HG03045 (cell line): ENCODE measurements at regions not wholly inside any gene's neighbourhood (a gene's known extent, or its start where the extent isn't known, plus 50 kb on each side); places are given as distances from the start of the nearest gene placed in this dataset.
"Not testable (repeated sequence)": the region's sequence is repeated elsewhere in the genome, so short reads cannot be mapped to it uniquely, and the experiment has no call there.

Experiments
- ATAC-seq: cut with Tn5 transposase; IDR thresholded peaks from one replicate; pipeline ENCODE4 v1.9.1; 2021; ENCODE audit warnings: mild to moderate bottlenecking, moderate library complexity; ENCODE audit not compliant: unreplicated experiment

DNA sequence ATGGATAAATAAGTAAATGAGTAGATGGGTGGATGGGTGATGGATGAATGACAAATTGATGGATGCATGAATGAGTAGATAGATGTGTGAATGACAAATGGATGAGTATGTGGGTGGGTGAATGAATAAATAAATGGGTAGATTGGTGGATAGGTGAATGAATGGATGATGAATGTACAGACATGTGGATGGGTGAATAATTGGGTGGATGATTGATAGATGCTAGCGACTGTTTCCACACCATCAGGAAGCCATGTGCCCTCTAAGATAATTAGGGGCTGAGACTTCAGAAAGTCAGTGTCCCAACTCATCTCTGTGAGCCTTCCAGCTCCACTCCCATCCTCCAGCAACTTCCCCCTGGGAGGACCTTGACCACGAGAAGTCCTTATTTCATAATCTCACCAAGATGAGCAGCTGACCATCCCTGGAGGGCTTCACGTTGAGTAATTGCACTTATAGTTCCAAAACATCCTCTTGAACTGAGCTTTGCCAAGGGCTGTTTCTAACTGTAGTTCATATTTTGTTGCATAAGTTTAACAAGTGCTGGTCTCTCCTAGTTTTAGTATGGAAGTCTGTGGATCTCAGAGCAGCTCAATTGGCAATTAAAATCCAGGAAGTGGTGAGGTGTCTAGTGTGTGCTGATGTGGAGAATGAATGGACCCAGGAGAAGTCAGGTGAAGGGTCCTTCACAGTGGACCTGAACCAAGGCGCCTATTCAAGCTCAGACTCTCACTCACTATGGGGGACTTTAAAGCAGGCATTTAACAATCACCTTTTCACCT lies 295.7 kb downstream of the ADGRD1 start:
- no peak for ATAC-seq

DNA sequence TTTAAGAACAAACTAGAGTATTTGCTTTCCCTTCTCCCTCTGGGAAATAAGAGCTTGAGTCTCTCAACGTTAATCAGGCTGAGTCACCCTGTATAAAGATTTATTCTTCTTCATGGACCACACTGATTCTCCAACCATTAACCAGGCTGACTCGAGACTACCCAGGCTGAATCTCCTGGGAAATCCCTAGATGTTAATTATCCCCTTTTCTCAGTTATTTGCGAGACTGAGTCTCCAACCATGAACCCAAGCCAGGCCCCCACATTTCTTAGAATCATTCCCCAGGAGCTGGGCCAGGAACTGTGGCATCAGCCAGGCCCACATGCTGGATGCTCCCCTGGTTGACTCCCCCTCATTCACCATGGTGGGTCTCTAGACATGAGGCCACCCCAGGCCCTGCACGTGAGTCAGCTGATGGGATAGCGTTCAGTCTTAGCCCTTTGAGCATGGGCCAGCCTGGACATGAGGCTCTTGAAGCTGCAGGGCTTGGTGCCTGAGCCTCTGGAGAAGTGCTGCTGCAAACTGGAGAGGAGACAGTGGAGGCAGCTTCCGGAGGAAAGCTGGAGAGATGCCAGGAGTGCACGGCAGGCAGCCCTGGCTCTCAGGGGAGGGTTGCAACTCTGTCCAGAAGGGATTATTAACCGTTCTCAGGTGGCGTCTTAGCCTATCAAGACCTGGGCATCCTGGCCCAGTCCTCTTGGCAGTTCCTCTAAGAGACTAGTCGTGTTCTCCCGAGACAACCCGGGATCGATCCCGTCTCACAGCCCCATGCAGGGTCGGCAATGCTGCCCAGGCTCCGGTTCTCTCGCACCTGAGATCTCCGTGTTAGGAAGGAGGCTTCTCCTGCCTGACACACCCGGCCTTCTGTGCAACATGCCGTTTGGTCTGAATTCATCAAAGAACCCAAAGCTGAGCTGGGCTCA lies 296.6 kb downstream of the ADGRD1 start:
- ATAC-seq, result no peak

DNA sequence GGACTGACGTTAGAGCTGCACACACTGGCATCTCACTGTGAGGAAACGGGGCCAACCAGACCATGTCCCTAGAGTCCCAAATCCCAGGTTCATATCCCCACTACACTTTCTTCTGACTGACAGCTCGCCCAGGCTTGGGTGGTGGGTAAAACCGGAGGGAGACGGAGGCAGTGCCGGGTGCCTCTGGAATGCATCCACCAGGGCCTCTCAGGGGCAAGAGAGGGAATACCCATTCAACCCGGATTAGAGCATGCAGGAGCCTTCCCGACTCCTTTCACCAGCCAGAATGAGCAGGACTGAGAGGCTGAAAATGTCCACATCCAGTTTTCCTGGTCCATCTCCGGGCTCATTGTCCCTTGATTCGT lies 297.2 kb downstream of the ADGRD1 start:
- ATAC-seq, result no peak

DNA sequence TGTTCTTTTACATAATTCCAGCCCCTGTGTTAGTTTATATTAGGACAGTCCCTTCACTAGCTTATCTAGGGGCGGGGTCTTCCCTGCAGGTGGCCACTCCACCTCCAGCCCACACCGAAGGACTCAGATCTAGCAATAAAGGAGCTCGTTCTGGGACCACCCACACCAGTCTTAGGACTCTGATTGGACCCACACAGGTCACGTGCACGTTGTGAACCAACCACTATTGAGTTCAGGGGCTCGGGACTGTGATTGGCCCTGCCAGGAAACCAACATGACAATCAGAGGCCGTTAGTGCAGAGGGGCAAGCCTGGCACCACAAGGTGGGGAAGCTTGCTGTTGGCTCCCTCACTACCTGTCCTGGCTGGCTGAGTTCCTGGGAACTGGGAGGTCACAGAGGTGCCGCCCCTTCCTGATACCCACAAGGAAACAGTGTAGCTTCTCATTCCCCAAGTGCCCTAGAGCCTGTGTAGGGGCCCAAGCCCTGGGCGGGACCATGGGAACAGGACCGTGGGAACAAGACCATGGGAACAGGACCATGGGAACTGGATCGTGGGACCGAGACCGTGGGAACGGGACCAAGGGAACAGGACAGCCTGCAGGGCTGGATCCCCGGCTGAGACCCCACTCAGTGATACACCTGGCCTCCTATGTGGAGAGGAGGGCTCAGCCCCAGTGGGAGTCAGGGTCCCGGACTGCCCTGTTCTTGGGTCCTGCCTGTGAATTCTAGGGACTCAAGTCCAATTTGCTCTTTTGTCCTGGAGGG lies 297.8 kb downstream of the ADGRD1 start:
- no peak for ATAC-seq

DNA sequence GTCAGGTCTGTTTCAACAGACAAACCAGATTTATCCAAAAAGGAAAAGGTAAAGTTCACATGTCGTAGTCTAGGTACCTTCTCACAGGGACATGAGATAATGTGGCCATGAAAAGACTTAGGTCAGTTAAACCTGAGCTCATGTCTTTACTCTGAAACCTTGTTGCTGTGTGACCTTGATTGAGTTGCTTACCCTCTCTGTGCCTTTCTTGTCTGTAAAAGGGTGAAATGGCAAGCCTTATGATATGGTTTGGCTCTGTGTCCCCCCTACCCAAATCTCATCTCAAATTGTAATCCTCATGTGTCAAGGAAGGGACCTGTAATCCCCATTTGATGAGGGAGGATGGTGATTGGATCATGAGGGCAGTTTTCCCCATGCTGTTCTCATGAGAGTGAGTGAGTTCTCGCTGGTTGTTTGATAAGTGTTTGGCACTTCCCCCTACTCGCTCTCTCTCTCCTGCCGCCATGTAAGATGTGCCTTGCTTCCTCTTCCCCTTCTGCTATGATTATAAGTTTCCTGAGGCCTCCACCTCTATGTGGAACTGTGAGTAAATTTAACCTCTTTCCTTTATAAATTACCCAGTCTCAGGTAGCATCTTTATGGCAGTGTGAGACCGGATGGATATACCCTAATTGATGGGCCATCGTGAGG lies 299.8 kb downstream of the ADGRD1 start:
- no peak for ATAC-seq

DNA sequence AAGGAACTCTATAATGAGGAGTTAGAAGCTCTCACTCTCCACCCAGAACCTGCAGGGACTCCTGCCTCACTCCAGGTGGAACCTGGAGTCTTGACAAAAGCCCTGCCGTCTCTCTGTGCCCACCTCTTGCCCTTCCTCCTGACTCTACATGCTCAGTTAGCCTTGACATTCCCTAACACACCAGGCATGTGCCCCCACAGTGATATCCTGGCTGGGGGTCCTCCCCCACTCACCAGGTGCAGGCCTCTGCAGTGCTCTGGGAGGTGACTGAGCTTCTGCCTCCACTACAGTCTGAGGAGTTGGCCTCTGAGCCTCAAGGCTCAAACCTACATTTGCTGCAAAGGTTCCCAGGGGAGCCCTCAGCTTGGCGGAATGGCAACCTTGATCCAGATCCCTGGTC lies 300.7 kb downstream of the ADGRD1 start:
- no peak for ATAC-seq

DNA sequence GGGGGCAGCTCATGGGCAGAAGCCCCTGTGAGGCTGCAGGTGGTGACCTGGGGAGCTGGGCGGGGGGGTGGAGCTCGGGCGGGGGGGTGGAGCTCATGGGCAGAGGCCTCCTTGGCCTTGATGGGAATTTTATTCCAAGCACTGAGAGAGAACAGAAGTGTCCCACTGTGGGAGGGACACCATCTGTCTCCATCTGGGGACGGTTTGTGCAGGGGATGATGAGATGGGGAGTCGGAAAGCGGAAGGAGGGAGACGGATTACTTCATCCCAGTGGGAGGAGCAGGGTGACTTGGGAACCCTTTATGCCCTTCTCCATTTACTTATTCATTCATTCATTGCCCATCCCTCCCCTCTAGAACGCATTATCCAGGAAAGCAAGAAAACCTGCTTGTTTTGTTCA lies 304.7 kb downstream of the ADGRD1 start:
- no peak for ATAC-seq

DNA sequence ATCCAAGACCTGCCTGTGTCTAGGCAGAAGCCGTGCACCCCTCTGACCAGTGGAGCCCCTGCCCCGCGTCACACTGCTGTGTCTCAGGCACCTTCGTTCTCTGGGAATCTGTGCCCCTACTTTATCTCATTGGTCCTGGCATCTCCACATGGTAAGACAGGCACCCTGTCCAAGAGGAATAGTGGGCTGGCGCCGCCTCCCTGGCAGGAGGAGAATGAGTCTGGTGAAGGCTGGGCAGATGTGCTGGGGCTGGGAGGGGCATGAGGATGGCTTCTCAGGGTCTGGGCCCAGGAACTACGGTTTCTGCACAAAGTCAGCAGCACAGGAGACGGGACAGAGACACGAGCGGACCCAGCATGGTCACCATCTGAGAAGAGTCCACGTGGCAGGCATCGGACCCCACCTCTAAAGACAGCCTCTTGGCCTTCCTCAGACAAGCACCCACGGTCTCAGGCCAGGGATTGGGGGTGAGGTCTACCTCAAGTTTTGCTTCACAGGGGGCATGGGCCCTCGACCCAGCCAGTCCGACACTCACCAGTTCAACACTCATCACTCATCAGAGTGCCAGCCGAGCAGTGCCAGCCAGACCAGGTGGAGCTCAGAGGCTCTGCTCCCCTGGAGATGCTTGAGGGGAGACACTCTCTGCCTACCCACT lies 306.7 kb downstream of the ADGRD1 start:
- no peak for ATAC-seq

DNA sequence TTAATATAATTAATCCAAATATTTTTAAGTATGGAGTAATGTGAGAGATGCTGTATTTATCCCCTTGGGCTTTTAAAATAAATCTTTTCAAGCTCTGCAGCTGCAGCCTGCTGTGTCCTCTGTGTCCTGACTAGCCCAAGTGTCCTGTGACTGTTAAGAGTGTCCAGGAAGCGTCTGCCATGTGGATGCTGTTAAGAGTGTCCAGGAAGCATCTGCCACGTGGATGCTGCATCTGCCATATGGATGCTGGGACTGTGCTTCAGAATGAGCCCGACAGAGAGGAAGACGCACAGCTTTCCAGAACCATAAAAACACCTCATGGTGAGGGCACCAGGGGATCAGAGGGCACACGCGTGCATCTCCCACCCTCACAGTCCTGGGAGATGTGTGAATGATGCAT lies 307.2 kb downstream of the ADGRD1 start:
- ATAC-seq, result no peak

DNA sequence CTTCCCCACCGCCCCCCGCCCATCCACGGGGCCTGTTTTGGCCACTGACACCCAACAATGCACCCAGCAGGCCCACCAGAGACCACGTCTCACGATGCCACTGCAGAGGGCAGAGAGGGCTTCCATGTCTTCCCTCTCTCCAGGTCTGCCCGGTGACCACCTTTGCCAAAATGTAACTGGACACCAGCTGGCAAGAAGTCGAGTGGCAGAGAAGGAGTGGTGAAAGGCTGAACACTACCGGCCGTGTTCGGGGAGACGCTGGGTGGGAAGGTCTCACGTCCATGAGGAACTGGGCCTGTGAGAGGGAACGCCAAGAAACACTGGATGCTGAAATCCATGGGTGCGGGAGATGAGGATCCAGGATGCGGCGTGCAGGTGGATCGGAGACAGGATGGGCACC lies 308.2 kb downstream of the ADGRD1 start:
- ATAC-seq, result no peak

DNA sequence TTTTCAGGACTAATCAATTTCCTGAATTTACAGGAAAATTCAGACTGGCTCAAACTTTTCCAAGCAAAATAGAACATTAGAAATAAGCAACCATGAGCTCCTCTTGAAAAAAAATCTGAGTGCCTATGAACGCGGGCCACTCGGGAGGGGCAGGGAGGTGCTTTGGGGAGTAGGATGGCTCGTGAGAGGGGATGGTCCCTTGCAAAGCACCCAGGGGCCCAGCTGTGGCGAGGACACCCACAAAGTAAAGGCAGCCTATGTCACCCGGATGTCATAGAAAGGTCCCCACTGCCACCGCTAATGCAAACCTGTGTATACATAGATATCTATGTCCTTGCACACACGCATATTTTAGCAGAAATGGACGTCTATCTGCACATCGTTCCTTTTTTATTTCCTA lies 309.9 kb downstream of the ADGRD1 start:
- no peak for ATAC-seq

DNA sequence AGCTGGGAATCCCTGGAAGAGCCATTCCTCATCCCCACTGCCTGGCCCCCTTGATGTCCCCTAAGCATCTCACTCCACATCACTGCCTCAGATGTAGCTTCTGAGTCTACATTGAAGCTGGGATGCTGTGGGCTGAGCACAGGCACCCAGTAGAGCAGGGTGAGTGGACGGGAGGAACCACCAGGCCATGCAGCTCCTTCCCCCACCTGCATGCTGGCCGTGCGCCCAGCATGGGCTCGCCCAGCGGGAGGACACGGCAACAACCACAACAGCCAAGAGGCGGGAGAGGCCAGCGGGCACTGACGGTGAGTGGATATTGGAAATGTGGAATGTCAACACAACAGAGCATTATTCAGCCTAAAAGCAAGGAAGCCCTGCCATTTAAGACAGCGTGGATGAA lies 310.9 kb downstream of the ADGRD1 start:
- ATAC-seq, result no peak

DNA sequence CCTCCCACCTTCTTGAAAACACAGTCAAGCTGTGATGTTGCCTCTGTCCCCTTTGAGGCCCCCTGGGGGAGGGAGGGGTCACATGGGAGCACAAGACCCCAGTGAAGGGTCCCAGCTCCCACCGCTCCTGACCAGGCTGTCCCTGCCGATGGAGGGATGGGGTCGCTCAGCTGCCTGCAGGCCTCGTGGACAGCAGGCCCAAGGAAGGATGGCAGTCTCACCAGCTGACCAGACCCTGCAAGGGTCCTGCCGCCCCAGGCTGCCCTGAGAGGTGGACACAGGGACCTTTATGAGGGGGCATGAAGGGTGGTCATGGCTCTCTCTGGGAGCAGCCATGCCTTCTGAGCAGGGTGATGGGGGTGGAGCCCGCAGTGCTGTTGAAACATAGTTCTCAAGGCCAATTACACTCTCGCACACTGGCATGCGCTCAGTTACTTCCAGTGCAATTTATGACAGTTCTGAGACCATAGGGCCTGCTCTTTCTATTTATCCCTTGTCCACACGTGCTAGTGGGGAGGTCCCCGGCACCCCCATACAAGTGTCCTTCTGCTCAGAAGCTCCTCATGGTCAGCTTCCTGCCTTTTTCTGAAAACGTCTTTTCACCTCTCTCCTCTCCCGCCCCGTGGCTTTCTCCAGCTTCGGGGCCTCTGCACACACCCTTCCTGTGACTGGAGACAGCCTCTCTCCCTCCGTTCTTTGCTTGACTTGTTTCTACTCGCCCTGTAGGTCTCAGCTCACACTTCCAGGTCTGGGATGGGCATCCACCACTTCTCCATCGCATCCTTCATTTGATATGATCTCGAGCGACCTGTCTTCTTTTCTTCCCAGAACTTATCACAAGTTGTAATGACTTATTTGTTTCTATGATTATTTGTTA lies 313.1 kb downstream of the ADGRD1 start:
- ATAC-seq, result no peak

DNA sequence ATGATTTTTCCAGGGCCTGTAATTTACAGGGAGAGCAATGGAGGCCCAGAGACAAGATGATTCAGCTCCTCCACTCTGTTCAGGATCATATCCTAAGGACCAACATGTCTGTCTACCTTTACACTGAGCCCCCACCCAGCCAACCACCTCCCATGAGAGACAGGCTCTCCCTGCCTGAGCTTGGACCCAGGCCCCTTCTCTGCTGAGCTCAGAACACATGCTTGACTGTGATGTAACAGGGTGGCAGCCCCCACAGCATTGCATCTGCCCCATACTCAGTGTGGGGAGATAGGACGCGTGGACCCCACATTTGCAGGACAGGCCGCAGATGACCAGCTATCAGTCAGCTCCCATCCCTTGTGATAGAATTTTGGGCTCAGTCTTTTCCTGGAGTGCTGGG lies 313.9 kb downstream of the ADGRD1 start:
- ATAC-seq, result no peak

DNA sequence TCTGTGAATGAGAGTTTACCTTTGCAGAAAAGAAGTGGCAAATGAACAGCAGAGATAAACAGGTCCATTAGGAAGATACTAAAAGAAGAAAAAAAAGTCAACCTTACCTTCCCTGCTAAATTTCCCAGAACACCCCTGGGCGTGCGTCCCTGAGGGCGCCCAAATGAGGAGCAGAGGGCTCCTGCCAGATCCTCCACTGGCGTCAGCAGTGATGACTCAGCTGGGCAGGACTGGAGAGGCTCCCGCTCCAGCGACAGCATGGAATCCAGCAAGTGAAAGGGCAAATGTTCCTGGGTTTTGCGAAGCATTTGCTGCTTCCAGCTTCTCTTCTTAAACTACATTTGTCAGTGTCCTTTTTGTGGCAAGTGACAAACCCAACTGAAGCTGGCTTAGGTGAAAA lies 314.4 kb downstream of the ADGRD1 start:
- ATAC-seq, result not testable (repeated sequence)

DNA sequence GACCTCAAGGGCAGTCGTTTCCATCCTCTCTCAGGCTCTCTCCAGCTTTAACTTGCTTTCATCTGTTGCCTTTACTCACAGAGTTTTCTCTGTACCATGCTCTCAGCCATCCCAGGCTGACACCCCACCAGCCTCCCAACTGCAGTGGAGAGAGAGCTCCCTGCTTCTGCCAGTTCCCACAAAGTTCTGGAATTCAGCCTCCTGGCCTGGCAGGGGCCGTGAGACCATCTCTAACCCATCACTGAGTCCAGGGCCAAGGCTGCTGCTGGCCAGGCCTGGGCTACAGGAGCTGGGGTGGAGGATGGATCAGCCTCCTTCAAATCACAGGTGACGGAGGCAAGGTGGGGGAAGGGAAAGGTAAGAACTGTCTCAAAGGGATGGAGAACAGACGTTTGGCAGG lies 314.9 kb downstream of the ADGRD1 start:
- not testable (repeated sequence) for ATAC-seq

DNA sequence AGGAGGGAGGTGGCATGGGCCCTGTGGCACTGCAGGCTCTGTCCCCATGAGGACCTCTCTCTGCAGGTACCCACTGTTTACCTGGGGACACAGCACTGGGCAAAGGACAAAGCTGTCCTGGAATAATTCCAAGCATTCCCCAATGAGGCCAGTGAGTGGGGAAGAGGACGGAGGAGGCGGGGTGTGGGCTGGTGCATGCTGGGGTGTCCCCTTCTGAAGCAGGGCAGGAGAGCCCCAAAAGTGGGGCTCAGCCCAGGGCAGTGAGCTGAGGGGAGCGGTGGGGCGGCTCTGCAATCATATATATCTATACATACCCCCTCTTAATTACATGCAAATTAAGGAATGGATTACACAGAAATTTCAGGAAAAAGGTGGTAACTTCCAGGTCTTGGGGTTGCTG lies 315.8 kb downstream of the ADGRD1 start:
- ATAC-seq, result no peak

DNA sequence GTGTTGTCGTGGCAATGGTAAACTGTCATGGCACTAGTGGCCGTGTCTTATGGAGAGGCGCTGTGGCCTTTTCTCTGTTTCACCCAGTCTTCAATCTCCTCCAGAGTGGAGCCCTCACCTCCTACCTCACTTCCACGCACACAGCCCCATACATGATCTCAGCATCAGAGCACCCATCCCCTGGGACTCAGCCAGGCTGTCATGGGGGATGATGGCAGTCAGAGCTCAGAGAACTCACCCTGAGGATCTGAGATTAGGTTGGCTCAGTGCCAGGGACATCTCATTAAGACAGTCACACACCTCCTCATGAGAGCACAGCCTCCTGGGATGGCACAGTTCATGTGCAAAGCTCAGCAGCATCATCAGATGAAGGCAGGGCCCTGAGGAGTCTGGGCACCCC lies 316.3 kb downstream of the ADGRD1 start:
- ATAC-seq, result not testable (repeated sequence)

DNA sequence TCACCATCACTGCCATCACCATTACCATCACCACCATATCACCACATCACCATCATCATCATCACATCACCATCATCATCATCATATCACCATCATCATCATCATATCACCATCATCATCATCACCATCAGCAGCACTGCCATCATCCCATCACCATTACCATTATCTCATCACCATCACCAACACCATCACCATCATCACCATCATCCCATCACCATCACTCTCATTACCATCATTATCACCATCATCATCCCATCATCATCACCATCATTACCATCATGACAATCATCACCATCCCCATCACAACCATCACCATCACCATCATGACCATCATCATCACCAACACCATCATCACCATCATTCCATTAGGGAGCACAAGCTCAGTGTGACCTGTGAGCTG lies 318.0 kb downstream of the ADGRD1 start:
- no peak for ATAC-seq
